K562 (cell line): ENCODE measurements at regions not wholly inside any gene's neighbourhood (a gene's known extent, or its start where the extent isn't known, plus 50 kb on each side); places are given as distances from the start of the nearest gene placed in this dataset.

Experiments
- ATAC-seq: fragments of 200-7000 bp; cut with Tn5 transposase; 3 replicates; pipeline ENCODE4 v1.9.1; 2020; ENCODE audit warnings: moderate library complexity
- BruUV-seq: library from RNA; stranded (reverse); fragments of 400-500 nt; replicated peaks from 2 replicates; lab custom pipeline; 2021; lab: Mats Ljungman, UMichigan
- CTCF ChIA-PET: fragments of 300-600 bp; formaldehyde crosslinking; extraction: SDS; loops from one replicate; lab custom pipeline; 2021; ENCODE audit warnings: low intra/inter-chr PET ratio; lab: Yijun Ruan, JAX
- POLR2A ChIA-PET: fragments of 300-600, 350-650 bp; sonication (Branson Sonifier 250); formaldehyde crosslinking; extraction: SDS; loops from one replicate; lab custom pipeline; 2021; ENCODE audit warnings: antibody characterized with exemption, inconsistent platforms; lab: Yijun Ruan, JAX
- DNase-seq, 4 experiments: peaks; one replicate each; pipeline versions ENCODE4 v3.0.0 to v3.0.0-alpha.2; 2011 to 2018; ENCODE audit warnings: low spot score in 3 of 4, mixed read lengths in 3 of 4; ENCODE audit errors: extremely low read depth in 1 of 4
- FAIRE-seq: peaks from 2 replicates; lab custom pipeline; 2011; peaks lifted over from hg19 to GRCh38; lab: Jason Lieb, UNC
- H2AFZ ChIP-seq: 2 replicates; pipeline ENCODE4 v1.6.0; 2011; ENCODE audit warnings: low read depth, low read length, control low read depth, inconsistent platforms
- H3K27ac ChIP-seq: fragments of 200-600 bp; 3 replicates; pipeline ENCODE4 v1.8.0; 2011; ENCODE audit warnings: low read depth, mild to moderate bottlenecking, control low read depth, inconsistent platforms, low read length, moderate library complexity, mixed read lengths; ENCODE audit errors: extremely low read depth
- H3K27me3 ChIP-seq, 2 experiments: fragments of 300-600 bp in 1 of 2; 2 replicates in 1 of 2; 3 replicates in 1 of 2; pipeline versions ENCODE4 v1.6.0 to v1.8.0; 2011; ENCODE audit warnings: inconsistent platforms in 2 of 2, low read length in 2 of 2, mild to moderate bottlenecking in 1 of 2, mixed read lengths in 1 of 2, moderate library complexity in 1 of 2; ENCODE audit not compliant: control insufficient read depth in 2 of 2, insufficient read depth in 2 of 2
- H3K36me3 ChIP-seq: fragments of 300-600 bp; 3 replicates; pipeline ENCODE4 v1.8.0; 2011; ENCODE audit warnings: mild to moderate bottlenecking, low read length, inconsistent platforms; ENCODE audit not compliant: control insufficient read depth, insufficient read depth
- H3K4me1 ChIP-seq, 2 experiments: fragments of 200-600 bp in 1 of 2; replicated peaks in 1 of 2; 2 replicates in 1 of 2; 3 replicates in 1 of 2; pipeline versions ENCODE4 v1.5.1 to v1.8.0; 2011; ENCODE audit warnings: inconsistent platforms in 2 of 2, low read length in 2 of 2, mild to moderate bottlenecking in 1 of 2, mixed read lengths in 1 of 2, moderate library complexity in 1 of 2; ENCODE audit not compliant: control insufficient read depth in 2 of 2, insufficient read depth in 2 of 2
- H3K4me2 ChIP-seq: 2 replicates; pipeline ENCODE4 v1.6.1; 2011; ENCODE audit warnings: low read length, control low read depth, inconsistent platforms, mixed read lengths; ENCODE audit not compliant: insufficient read depth
- H3K4me3 ChIP-seq: fragments of 200-600 bp; sonication (generic), shearing (Covaris generic); 2 replicates; pipeline ENCODE4 v1.5.1; 2016; ENCODE audit warnings: control low read depth, inconsistent platforms
- H3K79me2 ChIP-seq: fragments of 200-600 bp; 3 replicates; pipeline ENCODE4 v1.8.0; 2011; ENCODE audit warnings: low read length, inconsistent platforms; ENCODE audit not compliant: control insufficient read depth, insufficient read depth
- H3K9ac ChIP-seq, 2 experiments: 2 replicates each; pipeline versions ENCODE4 v1.6.0 to v1.6.1; 2011; ENCODE audit warnings: low read depth in 2 of 2, low read length in 2 of 2, control low read depth in 1 of 2, inconsistent platforms in 1 of 2, mild to moderate bottlenecking in 1 of 2, mixed read lengths in 1 of 2; ENCODE audit not compliant: insufficient read depth in 1 of 2
- H3K9me1 ChIP-seq: one replicate; pipeline ENCODE4 v1.6.0; 2011; ENCODE audit warnings: inconsistent platforms, mild to moderate bottlenecking, low read length, moderate library complexity; ENCODE audit not compliant: control insufficient read depth, insufficient read depth
- H3K9me3 ChIP-seq: replicated peaks from 2 replicates; pipeline ENCODE4 v1.5.1; 2011; ENCODE audit warnings: low read depth, low read length, inconsistent platforms; ENCODE audit not compliant: control insufficient read depth, insufficient read depth
- H4K20me1 ChIP-seq: replicated peaks from 2 replicates; pipeline ENCODE4 v1.6.1; 2011; ENCODE audit warnings: low read length, inconsistent platforms, mixed read lengths; ENCODE audit not compliant: control insufficient read depth, insufficient read depth
- FOS ChIP-seq: IDR thresholded peaks from 3 replicates; pipeline ENCODE4 v1.6.1; 2011; ENCODE audit not compliant: insufficient read length; ENCODE audit errors: extremely low read depth
- JUN ChIP-seq, 2 experiments: sonication (generic) in 1 of 2; formaldehyde crosslinking in 1 of 2; IDR thresholded peaks; 2 replicates each; pipeline versions ENCODE4 v1.6.1 to v1.8.0; 2012 to 2022; ENCODE audit warnings: borderline replicate concordance in 2 of 2, mild to moderate bottlenecking in 2 of 2, improper control_type of control experiment in 1 of 2, low read depth in 1 of 2, low read length in 1 of 2, missing genetic modification reagents in 1 of 2
- NFE2 ChIP-seq: IDR thresholded peaks from 2 replicates; pipeline ENCODE4 v1.6.1; 2014; ENCODE audit warnings: antibody characterized with exemption, low read depth
- RFX7 ChIP-seq: fragments of 250-450 bp; sonication (Bioruptor Pico); IDR thresholded peaks from 2 replicates; pipeline ENCODE4 v1.5.1; 2021; ENCODE audit warnings: mild to moderate bottlenecking
- WGBS: fragments of 100-300 bp; shearing (Covaris generic); methylation state at CpG from one replicate; pipeline ENCODE4 v1.1.6; 2016; ENCODE audit warnings: low coverage, mixed read lengths; ENCODE audit not compliant: insufficient coverage; ENCODE audit errors: missing lambda C conversion rate; 5-methylcytosine and 5-hydroxymethylcytosine counted together
- in situ Hi-C: fragments of 300-500 bp; cut with MboI; formaldehyde crosslinking; loops from 4 replicates; pipeline ENCODE4 v1.15.0; 2018; ENCODE audit warnings: inconsistent platforms, mixed read lengths
- intact Hi-C: fragments of 100-400 bp; cut with micrococcal nuclease; formaldehyde crosslinking; loops from 2 replicates; pipeline ENCODE4 v1.14.2; 2022
- TF ChIP-seq, protein P1 (sequence below): fragments of 250-450 bp; sonication (Bioruptor Pico); IDR thresholded peaks from 2 replicates; pipeline ENCODE4 v1.5.1; 2021; ENCODE audit warnings: mild to moderate bottlenecking
- TF ChIP-seq, protein P2 (sequence below): fragments of 450-650 bp; formaldehyde crosslinking; IDR thresholded peaks from 2 replicates; pipeline ENCODE4 v1.4.0; 2020; ENCODE audit warnings: mild to moderate bottlenecking, moderate library complexity

DNA sequence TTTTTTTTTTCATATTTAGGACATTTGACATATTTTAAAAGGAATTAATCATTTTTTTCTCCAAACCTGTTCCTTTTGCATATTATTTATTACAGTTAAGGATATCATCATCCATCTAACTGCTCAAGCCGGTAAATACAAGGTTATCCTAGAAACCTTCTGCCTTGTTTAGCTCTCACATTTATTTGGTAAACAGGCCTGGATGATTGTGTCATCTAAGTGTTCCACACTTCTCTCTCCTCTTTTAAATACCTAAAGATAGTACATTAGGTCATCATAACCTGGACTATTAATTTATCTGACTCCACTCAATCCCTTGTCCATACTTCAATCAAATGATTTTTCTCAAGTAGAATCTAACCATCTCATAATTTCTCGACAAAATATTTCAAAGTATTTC is 511.7 kb upstream of the KLHL1 start:
- ATAC-seq, result no peak
- Histone ChIP-seq H3K79me2 (no peaks in the 10 kb centered on the region), H2AFZ (no peak overlapping the region), H3K9me1 (no peaks in the 10 kb centered on the region), H3K4me1 (no peaks in the 10 kb centered on the region), H3K9me3 (no peaks in the 10 kb centered on the region), H3K27ac (no peak overlapping the region), H3K9ac (no peak overlapping the region), H3K4me3 (no peak overlapping the region), H3K36me3 (no peaks in the 10 kb centered on the region), H3K4me2 (no peak overlapping the region), H4K20me1 (no peaks in the 10 kb centered on the region), H3K27me3 (no peaks in the 10 kb centered on the region)
- no peak for FAIRE-seq
- in situ Hi-C loops (no loop called here), intact Hi-C loops (no loop called here)
- 0% methylated on average over 2 of the region's 2 CpGs for WGBS
- TF ChIP-seq, protein P1, sequence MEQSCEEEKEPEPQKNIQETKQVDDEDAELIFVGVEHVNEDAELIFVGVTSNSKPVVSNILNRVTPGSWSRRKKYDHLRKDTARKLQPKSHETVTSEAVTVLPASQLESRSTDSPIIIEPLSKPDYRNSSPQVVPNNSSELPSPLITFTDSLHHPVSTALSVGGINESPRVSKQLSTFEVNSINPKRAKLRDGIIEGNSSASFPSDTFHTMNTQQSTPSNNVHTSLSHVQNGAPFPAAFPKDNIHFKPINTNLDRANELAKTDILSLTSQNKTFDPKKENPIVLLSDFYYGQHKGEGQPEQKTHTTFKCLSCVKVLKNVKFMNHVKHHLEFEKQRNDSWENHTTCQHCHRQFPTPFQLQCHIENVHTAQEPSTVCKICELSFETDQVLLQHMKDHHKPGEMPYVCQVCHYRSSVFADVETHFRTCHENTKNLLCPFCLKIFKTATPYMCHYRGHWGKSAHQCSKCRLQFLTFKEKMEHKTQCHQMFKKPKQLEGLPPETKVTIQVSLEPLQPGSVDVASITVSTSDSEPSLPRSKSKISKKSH (CRISPR knock-in tag), result no peak
- TF ChIP-seq RFX7 (CRISPR knock-in tag) (no peak), JUN (IDR thresholded peaks at IDR 0.05; ENCODE audit: borderline replicate concordance, low read depth, low read length) (no peak), JUN (CRISPR knock-in tag; IDR thresholded peaks at IDR 0.05; ENCODE audit: borderline replicate concordance) (no peak), NFE2 (no peak), FOS (no peak)
- TF ChIP-seq, protein P2, sequence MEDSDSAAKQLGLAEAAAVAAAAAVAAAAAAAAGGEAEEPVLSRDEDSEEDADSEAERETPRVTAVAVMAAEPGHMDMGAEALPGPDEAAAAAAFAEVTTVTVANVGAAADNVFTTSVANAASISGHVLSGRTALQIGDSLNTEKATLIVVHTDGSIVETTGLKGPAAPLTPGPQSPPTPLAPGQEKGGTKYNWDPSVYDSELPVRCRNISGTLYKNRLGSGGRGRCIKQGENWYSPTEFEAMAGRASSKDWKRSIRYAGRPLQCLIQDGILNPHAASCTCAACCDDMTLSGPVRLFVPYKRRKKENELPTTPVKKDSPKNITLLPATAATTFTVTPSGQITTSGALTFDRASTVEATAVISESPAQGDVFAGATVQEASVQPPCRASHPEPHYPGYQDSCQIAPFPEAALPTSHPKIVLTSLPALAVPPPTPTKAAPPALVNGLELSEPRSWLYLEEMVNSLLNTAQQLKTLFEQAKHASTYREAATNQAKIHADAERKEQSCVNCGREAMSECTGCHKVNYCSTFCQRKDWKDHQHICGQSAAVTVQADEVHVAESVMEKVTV (CRISPR knock-in tag), result no peak
- no TSS peak for BruUV-seq
- DNase-seq, result no peak
- POLR2A ChIA-PET, result no interaction called here
- CTCF ChIA-PET, result no interaction called here
